PC-3 (cell line): ENCODE measurements at regions not wholly inside any gene's neighbourhood (a gene's known extent, or its start where the extent isn't known, plus 50 kb on each side); places are given as distances from the start of the nearest gene placed in this dataset.

Source experiments
- EZH2 ChIP-seq: fragments of 300-600 bp; sonication (generic); IDR thresholded peaks from one replicate; pipeline ENCODE4 v1.6.1; 2017; ENCODE audit warnings: antibody characterized with exemption, mild to moderate bottlenecking, low read length; ENCODE audit not compliant: unreplicated experiment
- EZH2phosphoT487 ChIP-seq: fragments of 300-600 bp; sonication (generic); IDR thresholded peaks from 2 replicates; pipeline ENCODE4 v1.6.1; 2018; ENCODE audit warnings: mild to moderate bottlenecking, antibody characterized with exemption, low read length, borderline replicate concordance
- TF ChIP-seq, protein P1 (sequence below): fragments of 300-600 bp; sonication (generic); conservative IDR thresholded peaks from 2 replicates; pipeline ENCODE4 v1.5.1; 2017; ENCODE audit warnings: antibody characterized with exemption, low read depth, mild to moderate bottlenecking, low read length

GRCh38 chr7:71009636-71010035 lies 122.3 kb upstream of the GALNT17 start:
- TF ChIP-seq, protein P1, sequence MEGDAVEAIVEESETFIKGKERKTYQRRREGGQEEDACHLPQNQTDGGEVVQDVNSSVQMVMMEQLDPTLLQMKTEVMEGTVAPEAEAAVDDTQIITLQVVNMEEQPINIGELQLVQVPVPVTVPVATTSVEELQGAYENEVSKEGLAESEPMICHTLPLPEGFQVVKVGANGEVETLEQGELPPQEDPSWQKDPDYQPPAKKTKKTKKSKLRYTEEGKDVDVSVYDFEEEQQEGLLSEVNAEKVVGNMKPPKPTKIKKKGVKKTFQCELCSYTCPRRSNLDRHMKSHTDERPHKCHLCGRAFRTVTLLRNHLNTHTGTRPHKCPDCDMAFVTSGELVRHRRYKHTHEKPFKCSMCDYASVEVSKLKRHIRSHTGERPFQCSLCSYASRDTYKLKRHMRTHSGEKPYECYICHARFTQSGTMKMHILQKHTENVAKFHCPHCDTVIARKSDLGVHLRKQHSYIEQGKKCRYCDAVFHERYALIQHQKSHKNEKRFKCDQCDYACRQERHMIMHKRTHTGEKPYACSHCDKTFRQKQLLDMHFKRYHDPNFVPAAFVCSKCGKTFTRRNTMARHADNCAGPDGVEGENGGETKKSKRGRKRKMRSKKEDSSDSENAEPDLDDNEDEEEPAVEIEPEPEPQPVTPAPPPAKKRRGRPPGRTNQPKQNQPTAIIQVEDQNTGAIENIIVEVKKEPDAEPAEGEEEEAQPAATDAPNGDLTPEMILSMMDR, result no peak
- TF ChIP-seq EZH2 (no peak), EZH2phosphoT487 (no peak)
